IMR-90 (cell line): ENCODE measurements at regions not wholly inside any gene's neighbourhood (a gene's known extent, or its start where the extent isn't known, plus 50 kb on each side); places are given as distances from the start of the nearest gene placed in this dataset.

Experiments used
- BHLHE40 ChIP-seq: fragments of 150-350 bp; IDR thresholded peaks from 2 replicates; pipeline ENCODE4 v1.6.1; 2016; ENCODE audit warnings: mild to moderate bottlenecking, low read depth, low read length
- CEBPB ChIP-seq: IDR thresholded peaks from 2 replicates; pipeline ENCODE4 v1.6.1; 2012; ENCODE audit warnings: low read depth, low read length, improper control_type of control experiment
- CHD1 ChIP-seq: IDR thresholded peaks from 2 replicates; pipeline ENCODE4 v1.6.1; 2012; ENCODE audit warnings: low read depth, low read length, improper control_type of control experiment
- CTCF ChIP-seq: conservative IDR thresholded peaks from 2 replicates; pipeline ENCODE4 v1.5.1; 2012; ENCODE audit warnings: mild to moderate bottlenecking, low read depth, low read length, improper control_type of control experiment
- ELK1 ChIP-seq: fragments of 150-350 bp; IDR thresholded peaks from 2 replicates; pipeline ENCODE4 v1.6.1; 2016; ENCODE audit warnings: low read depth, mild to moderate bottlenecking, low read length, moderate library complexity, borderline replicate concordance
- FOS ChIP-seq: fragments of 150-350 bp; IDR thresholded peaks from 2 replicates; pipeline ENCODE4 v1.6.1; 2016; ENCODE audit warnings: low read depth, low read length
- POLR2A ChIP-seq: IDR thresholded peaks from 2 replicates; pipeline ENCODE4 v1.6.1; 2012; ENCODE audit warnings: mild to moderate bottlenecking, low read depth, low read length
- RAD21 ChIP-seq: IDR thresholded peaks from 2 replicates; pipeline ENCODE4 v1.6.1; 2012; ENCODE audit warnings: low read length, improper control_type of control experiment
- RFX5 ChIP-seq: IDR thresholded peaks from 2 replicates; pipeline ENCODE4 v1.8.0; 2012; ENCODE audit warnings: low read depth, mild to moderate bottlenecking, low read length, moderate library complexity

GRCh38 chr2:224127871-224128501, 88.9 kb upstream of the SERPINE2 start:
- TF ChIP-seq CTCF (no peak), POLR2A (no peak), RAD21 (no peak), BHLHE40 (no peak), CEBPB (no peak), FOS (no peak), RFX5 (no peak), ELK1 (no peak), CHD1 (no peak)
